ENCODE measurements at regions not wholly inside any gene's neighbourhood (a gene's known extent, or its start where the extent isn't known, plus 50 kb on each side); places are given as distances from the start of the nearest gene placed in this dataset.

- Histone ChIP-seq H3K27ac (no peak overlapping the region), H2AFZ (no peak overlapping the region), H3K9me3 (ENCODE audit: insufficient read depth, low read depth) (no peaks in the 10 kb centered on the region; the same call in 1 of the 2 replicates), H3K27me3 (ENCODE audit: insufficient read depth, low read depth) (no peaks in the 10 kb centered on the region), H3K9me2 (ENCODE audit: insufficient read depth) (no peaks in the 10 kb centered on the region), H3K4me3 (no peak overlapping the region), H3K79me2 (ENCODE audit: low read depth) (no peaks in the 10 kb centered on the region), H3K36me3 (ENCODE audit: low read depth) (no peaks in the 10 kb centered on the region), H4K20me1 (ENCODE audit: insufficient read depth) (no peaks in the 10 kb centered on the region), H3K4me2 (no peak overlapping the region), H3F3A (ENCODE audit: insufficient read depth, low read depth) (no peaks in the 10 kb centered on the region), H3K4me1 (replicated peaks; ENCODE audit: insufficient read depth) (no peaks in the 10 kb centered on the region)
- ChIA-PET CTCF (no interaction called here), POLR2A (ENCODE audit: unreplicated experiment) (no interaction called here)
- TF ChIP-seq EZH2 (IDR thresholded peaks at IDR 0.05; ENCODE audit: low read depth) (no peak), CTCF (conservative IDR thresholded peaks at IDR 0.05) (no peak)
- BruUV-seq (replicated peaks): no TSS peak
- intact Hi-C loops (cut with micrococcal nuclease; ENCODE audit: unreplicated experiment): no loop called here
- DNase-seq: peak in 1 of 2 experiments; percentile 17
These were observed 1054.2 kb downstream of the NAALADL2 start for GRCh38 chr3:175913286-175913685.

- Histone ChIP-seq H3K9me2 (ENCODE audit: insufficient read depth) (no peaks in the 10 kb centered on the region), H3F3A (ENCODE audit: insufficient read depth, low read depth) (no peaks in the 10 kb centered on the region), H3K27me3 (ENCODE audit: insufficient read depth, low read depth) (no peaks in the 10 kb centered on the region), H3K4me3 (no peak overlapping the region), H3K9me3 (ENCODE audit: insufficient read depth, low read depth) (no peaks in the 10 kb centered on the region; the same call in 1 of the 2 replicates), H3K36me3 (ENCODE audit: low read depth) (no peaks in the 10 kb centered on the region), H3K79me2 (ENCODE audit: low read depth) (no peaks in the 10 kb centered on the region), H3K4me1 (replicated peaks; ENCODE audit: insufficient read depth) (no peaks in the 10 kb centered on the region), H4K20me1 (ENCODE audit: insufficient read depth) (no peaks in the 10 kb centered on the region), H3K27ac (no peak overlapping the region), H3K4me2 (no peak overlapping the region), H2AFZ (0 out of 2 replicates have a peak overlapping the region, but pooled peaks have one; percentile 45)
- TF ChIP-seq EZH2 (IDR thresholded peaks at IDR 0.05; ENCODE audit: low read depth): no peak
- TF ChIP-seq CTCF (conservative IDR thresholded peaks at IDR 0.05): no peak
- intact Hi-C loops (cut with micrococcal nuclease; ENCODE audit: unreplicated experiment): no loop called here
- POLR2A ChIA-PET (ENCODE audit: unreplicated experiment): no interaction called here
- DNase-seq: no peak
- no TSS peak for BruUV-seq (replicated peaks)
- CTCF ChIA-PET: no interaction called here
These were observed 1052.8 kb downstream of the NAALADL2 start for GRCh38 chr3:175911937-175912336.

GRCh38 chr3:175902226-175902625 is 1043.1 kb downstream of the NAALADL2 start:
- TF ChIP-seq CTCF (conservative IDR thresholded peaks at IDR 0.05): no peak
- TF ChIP-seq EZH2 (IDR thresholded peaks at IDR 0.05; ENCODE audit: low read depth): no peak
- no peaks in the 10 kb centered on the region for H3K9me2 ChIP-seq (ENCODE audit: insufficient read depth)
- CTCF ChIA-PET: no interaction called here
- intact Hi-C loops (cut with micrococcal nuclease; ENCODE audit: unreplicated experiment): no loop called here
- no peak overlapping the region for H3K4me2 ChIP-seq
- no peak overlapping the region for H2AFZ ChIP-seq
- no peaks in the 10 kb centered on the region for H3K36me3 ChIP-seq (ENCODE audit: low read depth)
- H3K4me3 ChIP-seq: no peak overlapping the region
- H3K27ac ChIP-seq: no peak overlapping the region
- no peaks in the 10 kb centered on the region for H3F3A ChIP-seq (ENCODE audit: insufficient read depth, low read depth)
- H3K79me2 ChIP-seq (ENCODE audit: low read depth): no peaks in the 10 kb centered on the region
- no peaks in the 10 kb centered on the region for H3K9me3 ChIP-seq (ENCODE audit: insufficient read depth, low read depth)
- no peak for DNase-seq
- no peaks in the 10 kb centered on the region for H4K20me1 ChIP-seq (ENCODE audit: insufficient read depth)
- no peaks in the 10 kb centered on the region for H3K27me3 ChIP-seq (ENCODE audit: insufficient read depth, low read depth)
- no peaks in the 10 kb centered on the region for H3K4me1 ChIP-seq (replicated peaks; ENCODE audit: insufficient read depth)
- POLR2A ChIA-PET (ENCODE audit: unreplicated experiment): no interaction called here
- no TSS peak for BruUV-seq (replicated peaks)

All from PC-9 (cell line).